Large intestine (tissue), 3 donors: ENCODE measurements at regions not wholly inside any gene's neighbourhood (a gene's known extent, or its start where the extent isn't known, plus 50 kb on each side); places are given as distances from the start of the nearest gene placed in this dataset.

Experiments
- DNase-seq, 2 donors: peaks; one replicate each; pipeline versions ENCODE4 v3.0.0 to v3.0.0-alpha.2; 2013
- H3K27ac ChIP-seq: one replicate; pipeline ENCODE4 v1.5.1; 2013; ENCODE audit warnings: low read length
- H3K27me3 ChIP-seq: 2 replicates; pipeline ENCODE4 v1.6.1; 2013; ENCODE audit warnings: low read length; ENCODE audit not compliant: control insufficient read depth, insufficient read depth
- H3K36me3 ChIP-seq: 2 replicates; pipeline ENCODE4 v1.6.1; 2013; ENCODE audit warnings: low read length; ENCODE audit not compliant: control insufficient read depth, insufficient read depth
- H3K4me1 ChIP-seq: one replicate; pipeline ENCODE4 v1.6.1; 2013; ENCODE audit warnings: low read length; ENCODE audit not compliant: control insufficient read depth, insufficient read depth
- H3K4me3 ChIP-seq: one replicate; pipeline ENCODE4 v1.5.1; 2013; ENCODE audit warnings: low read length
- H3K9me3 ChIP-seq: one replicate; pipeline ENCODE4 v1.6.1; 2013; ENCODE audit warnings: mild to moderate bottlenecking, low read depth, low read length, moderate library complexity; ENCODE audit not compliant: control insufficient read depth
- WGBS: methylation state at CpG from one replicate; pipeline ENCODE4 v1.1.5; 2013; ENCODE audit warnings: low lambda C conversion rate; ENCODE audit not compliant: insufficient coverage; 5-methylcytosine and 5-hydroxymethylcytosine counted together

DNA sequence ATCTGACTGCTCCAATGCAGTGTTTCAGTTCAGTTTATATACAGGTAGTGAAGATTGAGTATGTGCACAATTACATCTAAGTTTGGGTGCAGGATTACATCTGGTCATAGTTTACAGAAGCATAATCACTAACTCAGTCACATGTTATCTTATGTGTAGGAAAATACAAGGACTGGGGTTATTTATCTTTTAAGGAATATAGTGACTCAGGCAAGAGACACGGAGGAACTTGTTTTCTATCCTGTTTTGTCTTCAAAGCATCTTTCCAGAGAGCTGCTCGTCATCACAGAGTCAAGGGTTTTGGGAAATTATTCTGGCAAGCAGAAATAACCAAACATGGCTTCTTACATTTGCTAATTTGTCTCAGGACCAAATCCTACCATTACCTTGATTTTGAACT, 1371.5 kb upstream of the TMEFF2 start:
- H3K4me1 ChIP-seq = no peaks in the 10 kb centered on the region
- WGBS = no CpG with 5 or more reads among the region's 2 CpGs
- no peak overlapping the region for H3K27ac ChIP-seq
- no peak for DNase-seq
- no peak overlapping the region for H3K4me3 ChIP-seq
- H3K27me3 ChIP-seq = no peaks in the 10 kb centered on the region
- H3K36me3 ChIP-seq = no peaks in the 10 kb centered on the region
- H3K9me3 ChIP-seq = no peaks in the 10 kb centered on the region

DNA sequence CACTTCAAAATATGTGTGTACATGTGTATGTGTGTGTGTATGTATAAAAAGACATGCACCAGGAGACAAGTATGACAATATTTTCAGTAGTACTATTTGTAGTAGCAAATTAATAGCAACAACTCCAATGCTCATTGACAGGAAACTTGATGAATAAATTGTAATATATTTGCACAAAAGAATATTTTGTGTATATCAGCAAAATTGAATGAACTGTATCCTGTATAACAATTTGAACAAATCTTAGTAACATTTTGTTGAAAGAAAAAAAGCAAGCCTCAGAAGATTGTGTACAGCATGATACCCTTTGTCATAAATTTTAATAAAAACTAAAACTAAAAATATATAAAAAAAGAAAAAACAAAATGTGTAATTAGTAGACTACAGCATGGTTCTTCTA, 1367.3 kb upstream of the TMEFF2 start:
- H3K36me3 ChIP-seq = no peaks in the 10 kb centered on the region

DNA sequence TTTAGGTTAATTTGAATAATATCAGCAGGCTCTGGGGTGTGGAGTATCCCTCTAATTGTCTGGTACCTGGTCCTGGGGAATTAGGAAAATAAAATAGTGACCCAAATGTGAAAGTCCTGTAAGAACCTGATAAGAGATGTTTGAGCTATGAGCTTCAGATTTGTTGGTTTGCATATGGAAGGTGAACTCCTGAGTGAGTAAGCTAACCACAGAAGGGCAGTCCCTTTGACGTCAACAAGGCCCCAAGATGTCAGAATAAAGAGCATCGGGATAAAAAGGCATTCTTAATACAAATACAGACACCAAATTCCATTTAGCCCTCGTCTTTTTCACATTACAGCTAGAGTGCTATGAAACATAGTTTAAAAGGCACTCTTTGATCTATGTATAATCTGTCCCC, 1366.3 kb upstream of the TMEFF2 start:
- no peak for DNase-seq

More for the DNA sequence above, 1367.3 kb upstream of the TMEFF2 start:
- Histone ChIP-seq H3K4me3 (no peak overlapping the region), H3K27ac (no peak overlapping the region), H3K4me1 (no peaks in the 10 kb centered on the region), H3K27me3 (no peaks in the 10 kb centered on the region), H3K9me3 (no peaks in the 10 kb centered on the region)
- no peak for DNase-seq

DNA sequence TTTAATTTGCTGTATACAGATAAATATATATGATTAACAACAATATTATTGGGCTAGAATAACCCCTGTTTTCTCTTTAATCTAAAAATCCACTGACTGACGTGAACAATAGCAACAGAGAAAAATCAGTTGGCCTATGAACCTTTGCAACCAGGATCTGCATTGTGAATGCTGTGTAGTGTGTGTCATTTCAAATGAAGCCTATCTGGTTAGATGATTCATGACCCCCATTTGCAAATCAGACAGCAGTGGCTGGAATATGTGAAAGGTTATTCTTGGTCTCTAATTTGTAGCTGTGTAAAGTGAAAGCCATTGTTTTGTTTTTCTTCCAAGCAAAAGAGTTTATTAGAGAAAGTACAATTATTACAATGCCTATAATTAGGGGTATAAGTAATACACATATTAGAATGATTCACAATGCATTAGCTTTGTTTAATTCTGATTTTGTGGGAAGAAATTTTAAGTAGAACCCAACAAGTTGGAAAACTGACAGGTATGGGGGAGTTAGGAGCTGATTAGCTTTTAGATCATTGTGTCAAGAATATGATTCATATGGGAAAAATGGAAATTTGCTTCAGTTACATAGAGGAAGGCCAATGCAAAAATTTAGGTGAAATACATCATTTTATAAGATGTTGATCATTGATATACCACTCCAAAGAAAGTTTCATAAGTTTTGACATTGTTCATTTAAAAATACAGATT, 1362.2 kb upstream of the TMEFF2 start:
- no peak overlapping the region for H3K4me3 ChIP-seq
- WGBS = no CpG with 5 or more reads among the region's 1 CpG
- no peaks in the 10 kb centered on the region for H3K9me3 ChIP-seq
- no peaks in the 10 kb centered on the region for H3K27me3 ChIP-seq
- no peaks in the 10 kb centered on the region for H3K36me3 ChIP-seq
- DNase-seq = no peak
- no peak overlapping the region for H3K27ac ChIP-seq
- no peaks in the 10 kb centered on the region for H3K4me1 ChIP-seq

More for the DNA sequence above, 1366.3 kb upstream of the TMEFF2 start:
- Histone ChIP-seq H3K36me3 (no peaks in the 10 kb centered on the region), H3K27me3 (no peaks in the 10 kb centered on the region), H3K9me3 (no peaks in the 10 kb centered on the region), H3K27ac (no peak overlapping the region), H3K4me3 (no peak overlapping the region), H3K4me1 (no peaks in the 10 kb centered on the region)
- WGBS = 86% methylated on average over 1 of the region's 3 CpGs

GRCh38 chr2:193549661-193550060, 1354.9 kb upstream of the TMEFF2 start:
- H3K4me3 ChIP-seq = no peak overlapping the region
- DNase-seq = no peak
- H3K36me3 ChIP-seq = no peaks in the 10 kb centered on the region
- no peak overlapping the region for H3K27ac ChIP-seq
- H3K27me3 ChIP-seq = no peaks in the 10 kb centered on the region
- H3K4me1 ChIP-seq = no peaks in the 10 kb centered on the region
- H3K9me3 ChIP-seq = no peaks in the 10 kb centered on the region

DNA sequence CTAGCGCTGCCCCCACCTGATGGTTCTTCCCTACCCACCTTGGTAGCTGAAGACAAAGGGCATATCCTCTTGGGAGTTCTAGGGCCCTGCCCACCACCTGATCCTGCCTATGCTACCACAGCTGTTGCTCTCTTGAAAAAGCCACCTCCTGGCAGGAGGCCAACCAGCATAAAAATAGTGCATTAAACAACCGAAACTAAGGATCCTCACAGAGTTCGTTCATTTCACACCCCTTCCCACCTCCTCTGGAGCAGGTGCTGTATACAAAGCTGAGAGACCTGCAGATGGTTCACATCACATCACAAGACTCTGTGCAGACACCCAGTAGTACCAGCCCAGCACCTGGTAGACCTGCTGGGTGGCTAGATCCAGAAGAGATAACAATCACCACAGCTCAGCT, 1348.0 kb upstream of the TMEFF2 start:
- DNase-seq = no peak
- no peaks in the 10 kb centered on the region for H3K9me3 ChIP-seq
- H3K27me3 ChIP-seq = no peaks in the 10 kb centered on the region
- H3K27ac ChIP-seq = no peak overlapping the region
- H3K4me1 ChIP-seq = no peaks in the 10 kb centered on the region
- no peak overlapping the region for H3K4me3 ChIP-seq
- no CpG with 5 or more reads among the region's 3 CpGs for WGBS
- H3K36me3 ChIP-seq = no peaks in the 10 kb centered on the region

- no peaks in the 10 kb centered on the region for H3K36me3 ChIP-seq
- no peaks in the 10 kb centered on the region for H3K27me3 ChIP-seq
- H3K4me1 ChIP-seq = no peaks in the 10 kb centered on the region
- DNase-seq = no peak
- no peak overlapping the region for H3K4me3 ChIP-seq
- H3K27ac ChIP-seq = no peak overlapping the region
- H3K9me3 ChIP-seq = no peaks in the 10 kb centered on the region
These were observed 1344.5 kb upstream of the TMEFF2 start for GRCh38 chr2:193539188-193539587.

GRCh38 chr2:193538061-193538460, 1343.3 kb upstream of the TMEFF2 start:
- H3K4me3 ChIP-seq = no peak overlapping the region
- WGBS = 100% methylated on average over 1 of the region's 2 CpGs
- no peaks in the 10 kb centered on the region for H3K27me3 ChIP-seq
- H3K4me1 ChIP-seq = no peaks in the 10 kb centered on the region
- H3K9me3 ChIP-seq = no peaks in the 10 kb centered on the region
- H3K36me3 ChIP-seq = no peaks in the 10 kb centered on the region
- no peak for DNase-seq
- H3K27ac ChIP-seq = no peak overlapping the region

DNA sequence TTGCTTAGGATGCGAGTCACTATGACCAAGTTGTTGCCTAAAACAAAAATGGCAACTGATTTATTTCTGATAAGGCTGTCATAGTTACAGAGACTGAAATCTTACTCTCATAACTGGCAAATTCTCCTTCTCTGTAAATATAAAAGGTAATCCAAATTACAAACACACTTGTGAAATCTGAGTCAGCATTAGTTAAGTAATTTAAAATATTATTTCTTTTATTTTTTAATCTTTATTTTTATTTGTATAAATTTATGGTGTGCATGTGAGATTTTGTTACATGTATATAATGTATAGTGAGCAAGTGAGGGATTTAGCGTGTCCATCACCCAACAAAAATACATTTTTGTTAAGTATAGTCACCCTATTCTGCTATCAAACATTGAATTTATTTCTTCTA, 1342.8 kb upstream of the TMEFF2 start:
- Histone ChIP-seq H3K27ac (no peak overlapping the region), H3K4me1 (no peaks in the 10 kb centered on the region), H3K4me3 (no peak overlapping the region), H3K9me3 (no peaks in the 10 kb centered on the region), H3K27me3 (no peaks in the 10 kb centered on the region), H3K36me3 (no peaks in the 10 kb centered on the region)
- no CpG with 5 or more reads among the region's 2 CpGs for WGBS
- DNase-seq = no peak

GRCh38 chr2:193528458-193528857, 1333.7 kb upstream of the TMEFF2 start:
- no peak for DNase-seq
- no peaks in the 10 kb centered on the region for H3K27me3 ChIP-seq
- 100% methylated on average over 1 of the region's 1 CpG for WGBS
- H3K27ac ChIP-seq = no peak overlapping the region
- no peaks in the 10 kb centered on the region for H3K4me1 ChIP-seq
- no peaks in the 10 kb centered on the region for H3K9me3 ChIP-seq
- H3K36me3 ChIP-seq = no peaks in the 10 kb centered on the region
- H3K4me3 ChIP-seq = no peak overlapping the region

- H3K9me3 ChIP-seq = no peaks in the 10 kb centered on the region
- DNase-seq = peak in 1 of 2 donors; percentile 40
- H3K36me3 ChIP-seq = no peaks in the 10 kb centered on the region
- H3K4me3 ChIP-seq = no peak overlapping the region
- no peak overlapping the region for H3K27ac ChIP-seq
- no CpG with 5 or more reads among the region's 3 CpGs for WGBS
- no peaks in the 10 kb centered on the region for H3K27me3 ChIP-seq
- H3K4me1 ChIP-seq = no peaks in the 10 kb centered on the region
These were observed 1332.4 kb upstream of the TMEFF2 start for GRCh38 chr2:193527146-193527545.
